Vagina (tissue), 2 donors: ENCODE measurements at regions not wholly inside any gene's neighbourhood (a gene's known extent, or its start where the extent isn't known, plus 50 kb on each side); places are given as distances from the start of the nearest gene placed in this dataset.
"Not testable (repeated sequence)": the region's sequence is repeated elsewhere in the genome, so short reads cannot be mapped to it uniquely, and the experiment has no call there.

Experiments used
- DNase-seq, 2 donors: peaks; one replicate each; pipeline ENCODE4 v3.0.0-alpha.2; 2017; ENCODE audit errors: extremely low spot score in 2 of 2
- H3K27ac ChIP-seq: fragments of 200-600 bp; sonication (generic); one replicate; pipeline ENCODE4 v1.5.1; 2019
- H3K27me3 ChIP-seq: fragments of 200-600 bp; sonication (generic); one replicate; pipeline ENCODE4 v1.5.1; 2019
- H3K36me3 ChIP-seq, 2 donors: fragments of 200-600 bp; sonication (generic); one replicate each; pipeline ENCODE4 v1.5.1; 2017 to 2019
- H3K4me1 ChIP-seq: fragments of 200-600 bp; sonication (generic); one replicate; pipeline ENCODE4 v1.5.1; 2019
- H3K4me3 ChIP-seq, 2 donors: fragments of 200-600 bp; sonication (generic); 1 replicate in 1 of 2; 2 replicates in 1 of 2; pipeline ENCODE4 v1.5.1; 2016 to 2019
- H3K9me3 ChIP-seq: fragments of 200-600 bp; sonication (generic); one replicate; pipeline ENCODE4 v1.5.1; 2019
- POLR2A ChIP-seq, 2 donors: fragments of 450-650 bp; IDR thresholded peaks; one replicate each; pipeline ENCODE4 v1.6.1; 2017; ENCODE audit warnings: antibody characterized with exemption in 2 of 2, mild to moderate bottlenecking in 2 of 2, moderate library complexity in 2 of 2
- POLR2AphosphoS5 ChIP-seq, 2 donors: sonication (generic); formaldehyde crosslinking; IDR thresholded peaks; one replicate each; pipeline ENCODE4 v1.9.0; 2017; ENCODE audit warnings: antibody characterized with exemption in 2 of 2, mild to moderate bottlenecking in 2 of 2, low read depth in 1 of 2; ENCODE audit not compliant: insufficient read depth in 1 of 2
- intact Hi-C: fragments of 100-400 bp; cut with DNase I; formaldehyde crosslinking; loops from one replicate; pipeline ENCODE4 v1.15.1; 2023
- TF ChIP-seq, protein P1 (sequence below), 3 experiments: fragments of 450-650 bp in 2 of 3; fragments of 200-600 bp in 1 of 3; sonication (generic) in 1 of 3; IDR thresholded peaks; one replicate each; pipeline ENCODE4 v1.5.1; 2017 to 2019; ENCODE audit warnings: antibody characterized with exemption in 3 of 3, mild to moderate bottlenecking in 2 of 3, moderate library complexity in 2 of 3

DNA sequence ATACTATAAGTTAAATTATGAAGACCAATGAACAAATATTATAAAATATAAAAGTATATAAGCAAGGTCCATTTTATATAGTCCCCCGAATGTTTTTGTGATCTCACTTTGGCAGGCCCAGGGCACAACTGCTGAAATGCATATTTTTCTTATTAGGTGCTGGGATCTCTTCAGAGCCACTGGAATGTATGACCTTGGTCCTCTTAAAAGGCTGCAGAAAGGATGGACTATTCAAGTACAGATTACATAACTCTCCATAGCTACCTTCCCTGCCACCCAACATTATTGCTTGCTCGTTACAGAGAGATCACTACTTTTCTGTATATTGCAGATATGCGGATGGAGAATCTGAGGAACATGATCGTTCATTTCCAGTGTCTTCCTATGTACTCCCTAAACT, 925.6 kb upstream of the CELF4 start:
- H3K9me3 ChIP-seq = no peaks in the 10 kb centered on the region
- TF ChIP-seq POLR2AphosphoS5 (IDR thresholded peaks at IDR 0.05; ENCODE audit: insufficient read depth in 1 of 2, low read depth in 1 of 2) (no peak), POLR2A (IDR thresholded peaks at IDR 0.05) (no peak)
- TF ChIP-seq, protein P1, sequence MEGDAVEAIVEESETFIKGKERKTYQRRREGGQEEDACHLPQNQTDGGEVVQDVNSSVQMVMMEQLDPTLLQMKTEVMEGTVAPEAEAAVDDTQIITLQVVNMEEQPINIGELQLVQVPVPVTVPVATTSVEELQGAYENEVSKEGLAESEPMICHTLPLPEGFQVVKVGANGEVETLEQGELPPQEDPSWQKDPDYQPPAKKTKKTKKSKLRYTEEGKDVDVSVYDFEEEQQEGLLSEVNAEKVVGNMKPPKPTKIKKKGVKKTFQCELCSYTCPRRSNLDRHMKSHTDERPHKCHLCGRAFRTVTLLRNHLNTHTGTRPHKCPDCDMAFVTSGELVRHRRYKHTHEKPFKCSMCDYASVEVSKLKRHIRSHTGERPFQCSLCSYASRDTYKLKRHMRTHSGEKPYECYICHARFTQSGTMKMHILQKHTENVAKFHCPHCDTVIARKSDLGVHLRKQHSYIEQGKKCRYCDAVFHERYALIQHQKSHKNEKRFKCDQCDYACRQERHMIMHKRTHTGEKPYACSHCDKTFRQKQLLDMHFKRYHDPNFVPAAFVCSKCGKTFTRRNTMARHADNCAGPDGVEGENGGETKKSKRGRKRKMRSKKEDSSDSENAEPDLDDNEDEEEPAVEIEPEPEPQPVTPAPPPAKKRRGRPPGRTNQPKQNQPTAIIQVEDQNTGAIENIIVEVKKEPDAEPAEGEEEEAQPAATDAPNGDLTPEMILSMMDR (IDR thresholded peaks at IDR 0.05) = no peak
- no peak overlapping the region for H3K27ac ChIP-seq
- H3K4me1 ChIP-seq = no peaks in the 10 kb centered on the region
- no peak overlapping the region for H3K4me3 ChIP-seq
- no peak for DNase-seq
- H3K36me3 ChIP-seq = no peaks in the 10 kb centered on the region
- intact Hi-C loops = no loop called here
- H3K27me3 ChIP-seq = no peaks in the 10 kb centered on the region

DNA sequence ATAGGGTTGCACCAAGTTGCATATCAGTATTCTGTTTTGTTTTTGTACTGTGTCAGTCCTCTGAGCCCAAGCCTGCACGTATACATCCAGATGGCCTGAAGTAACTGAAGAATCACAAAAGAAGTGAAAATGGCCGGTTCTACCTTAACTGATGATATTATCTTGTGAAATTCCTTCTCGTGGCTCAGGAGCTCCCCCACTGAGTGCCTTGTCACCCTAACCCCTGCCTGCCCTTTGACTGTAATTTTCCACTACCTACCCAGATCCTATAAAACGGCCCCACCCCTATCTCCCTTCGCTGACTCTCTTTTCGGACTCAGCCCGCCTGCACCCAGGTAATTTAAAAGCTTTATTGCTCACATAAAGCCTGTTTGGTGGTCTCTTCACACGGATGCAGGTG, 924.1 kb upstream of the CELF4 start:
- H3K4me1 ChIP-seq, H3K36me3 ChIP-seq, H3K27me3 ChIP-seq, intact Hi-C loops, H3K27ac ChIP-seq, H3K4me3 ChIP-seq, DNase-seq, H3K9me3 ChIP-seq: not testable (repeated sequence)

DNA sequence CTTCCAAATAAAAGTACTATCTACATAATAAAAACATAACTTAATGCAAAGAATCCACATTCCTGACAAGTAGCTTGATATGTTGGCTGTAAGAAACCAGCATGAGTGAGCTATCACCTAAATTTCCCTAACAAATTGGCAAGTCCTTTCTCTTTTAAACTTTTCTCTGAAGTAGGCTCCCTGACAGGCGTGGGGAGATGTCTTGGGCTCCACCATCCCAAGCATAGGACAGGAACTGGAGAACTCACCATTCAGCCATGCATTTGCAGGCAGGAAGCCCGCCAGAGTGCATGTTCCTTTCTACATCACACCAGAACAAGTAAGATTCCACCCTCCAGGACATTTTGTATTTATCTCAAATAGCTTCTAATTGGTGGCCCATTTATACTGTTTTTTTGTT, 921.9 kb upstream of the CELF4 start:
- TF ChIP-seq POLR2AphosphoS5 (IDR thresholded peaks at IDR 0.05; ENCODE audit: insufficient read depth in 1 of 2, low read depth in 1 of 2) (no peak), POLR2A (IDR thresholded peaks at IDR 0.05) (no peak)
- TF ChIP-seq, protein P1 (IDR thresholded peaks at IDR 0.05) = no peak
- intact Hi-C loops = no loop called here
- Histone ChIP-seq H3K4me3 (no peak overlapping the region), H3K4me1 (no peaks in the 10 kb centered on the region), H3K36me3 (no peaks in the 10 kb centered on the region), H3K27ac (no peak overlapping the region), H3K27me3 (no peaks in the 10 kb centered on the region), H3K9me3 (no peaks in the 10 kb centered on the region)
- no peak for DNase-seq

DNA sequence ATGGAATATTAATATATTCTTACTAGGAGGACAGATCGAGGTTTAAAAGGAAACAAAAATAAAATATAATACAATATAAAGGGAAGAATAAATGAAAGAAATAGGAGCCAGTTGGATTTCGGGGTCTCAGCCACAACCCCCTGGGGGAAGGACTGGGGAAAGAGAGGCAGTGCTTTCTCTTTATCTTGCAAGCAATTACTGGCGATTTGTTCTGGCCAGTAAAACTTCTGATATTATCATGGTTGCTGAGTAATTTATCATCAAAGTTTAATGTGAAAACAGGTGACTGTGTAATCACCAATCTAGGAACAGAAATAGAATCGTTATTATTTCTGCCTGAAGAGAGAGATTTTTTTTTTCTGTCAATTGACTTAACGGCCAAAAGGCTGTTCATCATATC, 917.7 kb upstream of the CELF4 start:
- no peak overlapping the region for H3K27ac ChIP-seq
- TF ChIP-seq, protein P1 (IDR thresholded peaks at IDR 0.05) = no peak
- TF ChIP-seq POLR2AphosphoS5 (IDR thresholded peaks at IDR 0.05; ENCODE audit: insufficient read depth in 1 of 2, low read depth in 1 of 2) (no peak), POLR2A (IDR thresholded peaks at IDR 0.05) (no peak)
- no peaks in the 10 kb centered on the region for H3K27me3 ChIP-seq
- H3K4me1 ChIP-seq = no peaks in the 10 kb centered on the region
- no peak overlapping the region for H3K4me3 ChIP-seq
- intact Hi-C loops = no loop called here
- H3K9me3 ChIP-seq = no peaks in the 10 kb centered on the region
- H3K36me3 ChIP-seq = no peaks in the 10 kb centered on the region
- no peak for DNase-seq

DNA sequence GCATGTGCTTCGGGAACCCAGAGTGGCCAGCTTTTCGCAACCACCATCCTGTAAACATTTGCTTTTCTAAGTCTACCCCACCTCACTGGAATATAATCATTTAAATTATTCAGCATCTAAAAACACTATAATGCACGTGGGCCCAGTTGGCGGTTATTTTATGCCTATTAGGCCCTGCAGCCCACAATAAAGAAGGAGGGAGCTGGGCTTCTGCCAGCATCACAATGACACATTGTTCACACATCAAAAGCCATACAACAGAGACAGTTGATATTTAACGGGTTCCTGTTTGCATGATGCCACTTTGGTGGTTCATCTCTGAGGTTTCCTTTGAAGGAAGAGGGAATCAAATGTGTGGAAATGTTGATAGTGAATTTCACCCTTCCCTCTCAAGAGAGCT, 916.0 kb upstream of the CELF4 start:
- no peak for DNase-seq
- intact Hi-C loops = no loop called here
- Histone ChIP-seq H3K36me3 (no peaks in the 10 kb centered on the region), H3K9me3 (no peaks in the 10 kb centered on the region), H3K27ac (no peak overlapping the region), H3K27me3 (no peaks in the 10 kb centered on the region), H3K4me1 (no peaks in the 10 kb centered on the region), H3K4me3 (no peak overlapping the region)
- TF ChIP-seq POLR2A (IDR thresholded peaks at IDR 0.05) (no peak), POLR2AphosphoS5 (IDR thresholded peaks at IDR 0.05; ENCODE audit: insufficient read depth in 1 of 2, low read depth in 1 of 2) (no peak)
- TF ChIP-seq, protein P1 (IDR thresholded peaks at IDR 0.05) = no peak

DNA sequence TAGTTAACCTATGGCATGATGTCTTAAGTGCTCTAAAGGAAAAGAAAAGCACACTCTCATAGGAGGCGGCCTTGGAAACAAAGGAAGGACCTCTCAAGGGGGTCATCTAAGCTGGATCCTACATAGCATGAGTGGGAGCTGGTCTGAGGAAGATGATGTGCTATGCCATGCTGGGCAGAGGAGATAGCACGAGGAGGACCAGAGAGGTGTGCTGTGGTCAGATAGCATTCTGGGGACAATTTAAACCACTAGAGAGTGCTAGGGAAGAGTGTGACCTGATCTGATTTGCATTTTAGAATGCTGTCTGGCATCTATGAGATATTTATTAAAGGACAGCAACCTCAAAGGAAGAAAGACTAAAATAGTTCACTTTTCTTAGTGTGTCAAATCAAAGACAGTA, 910.1 kb upstream of the CELF4 start:
- Histone ChIP-seq H3K9me3 (no peaks in the 10 kb centered on the region), H3K27me3 (no peaks in the 10 kb centered on the region), H3K36me3 (no peaks in the 10 kb centered on the region), H3K27ac (no peak overlapping the region), H3K4me3 (no peak overlapping the region), H3K4me1 (no peaks in the 10 kb centered on the region)
- intact Hi-C loops = no loop called here
- DNase-seq = no peak
- TF ChIP-seq, protein P1 (IDR thresholded peaks at IDR 0.05) = no peak
